ENCODE measurements at regions not wholly inside any gene's neighbourhood (a gene's known extent, or its start where the extent isn't known, plus 50 kb on each side); places are given as distances from the start of the nearest gene placed in this dataset.

GRCh38 chr2:236935083-236935482, 150.6 kb upstream of the COPS8 start:
- DNase-seq (ENCODE audit: low read depth), result no peak

- DNase-seq (ENCODE audit: low read depth), result no peak
Observed at GRCh38 chr2:236935631-236936445, 149.9 kb upstream of the COPS8 start.

DNA sequence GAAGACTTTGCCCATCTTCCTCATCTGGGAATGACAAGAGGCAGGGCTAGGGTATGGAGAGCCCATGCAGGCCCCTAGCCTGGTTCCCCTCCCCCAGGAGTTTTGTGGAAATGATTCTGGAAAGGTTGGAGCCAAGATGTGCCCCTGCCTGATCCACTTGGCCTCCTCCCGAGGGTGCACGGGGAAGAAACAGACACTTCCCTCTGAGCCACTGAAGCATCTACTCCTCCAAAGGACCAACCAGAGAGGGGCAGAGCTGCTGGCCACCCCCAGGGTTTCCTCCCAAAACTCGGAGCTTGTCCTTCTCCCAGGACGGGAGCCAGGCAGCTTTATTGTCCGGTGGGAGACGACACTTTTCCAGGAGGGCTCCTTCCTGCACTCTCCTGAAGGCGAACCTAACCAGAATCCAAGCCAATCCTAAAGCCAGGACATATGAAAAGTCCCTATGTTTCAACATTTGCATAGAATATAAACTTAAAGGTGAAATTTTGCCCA, 149.2 kb upstream of the COPS8 start:
- no peak for DNase-seq (ENCODE audit: low read depth)

DNA sequence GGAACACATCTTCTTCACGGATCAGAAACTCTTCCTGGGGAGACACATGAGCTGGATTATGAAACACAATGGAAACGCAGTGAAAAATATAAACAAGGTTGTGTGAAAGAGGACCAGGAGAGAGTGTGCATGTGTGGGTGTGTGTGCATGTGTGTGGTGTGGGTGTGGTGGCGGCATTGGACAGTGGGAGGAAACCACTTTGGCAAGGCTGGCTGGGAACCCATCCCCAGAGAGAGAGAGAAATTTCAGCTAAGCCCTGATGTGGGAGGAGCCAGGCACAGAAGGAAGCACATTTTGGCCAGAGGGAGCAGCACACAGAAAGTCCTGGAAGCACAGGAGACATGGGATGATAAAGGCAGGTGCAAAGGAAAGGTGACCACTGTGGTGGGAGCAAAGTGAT, 147.6 kb upstream of the COPS8 start:
- DNase-seq (ENCODE audit: low read depth), result no peak

DNA sequence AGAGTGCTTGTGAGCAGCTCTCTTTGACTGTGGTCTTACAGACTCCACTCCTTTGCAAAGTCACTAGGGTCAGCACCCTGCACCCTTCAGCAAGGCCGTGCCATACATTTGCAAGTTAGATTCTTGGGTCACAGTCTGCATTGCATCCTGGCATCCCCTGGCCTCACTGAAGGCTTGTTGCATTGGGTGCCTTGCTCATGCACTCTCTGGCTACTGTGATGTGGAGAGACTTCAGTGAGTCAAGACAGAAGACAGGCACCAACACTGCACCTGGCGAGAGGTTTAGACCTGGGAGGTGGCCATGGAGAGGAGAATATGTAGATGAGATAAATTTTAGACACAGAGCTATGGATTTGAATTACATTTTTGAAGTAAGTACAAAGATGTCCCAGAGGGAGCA, 146.4 kb upstream of the COPS8 start:
- DNase-seq (ENCODE audit: low read depth), result no peak

DNA sequence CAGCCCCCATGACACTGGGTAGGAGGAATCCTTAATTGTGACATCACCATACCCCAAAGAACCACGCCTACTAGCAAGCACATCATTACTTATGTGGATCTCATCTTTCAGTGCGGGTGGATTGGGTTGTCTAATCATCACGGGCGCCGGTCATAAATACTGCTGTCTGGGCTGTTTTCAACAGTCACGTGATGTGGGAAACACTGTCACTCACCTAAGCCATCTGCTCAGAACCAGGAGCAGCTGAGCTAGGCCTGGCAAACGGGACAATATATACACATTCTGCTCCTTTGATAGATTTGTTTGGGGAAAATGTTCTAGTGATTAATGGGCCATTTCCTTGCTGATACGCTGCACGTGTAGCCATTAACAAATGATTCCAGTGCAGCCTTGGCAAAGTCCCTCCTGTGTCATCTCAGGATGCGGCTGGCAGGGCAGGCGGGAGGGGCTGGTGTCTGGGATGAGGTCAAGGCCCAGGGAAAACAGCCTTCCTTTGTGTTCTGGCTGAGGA, 145.9 kb upstream of the COPS8 start:
- peak; percentile 8 for DNase-seq (ENCODE audit: low read depth)

DNA sequence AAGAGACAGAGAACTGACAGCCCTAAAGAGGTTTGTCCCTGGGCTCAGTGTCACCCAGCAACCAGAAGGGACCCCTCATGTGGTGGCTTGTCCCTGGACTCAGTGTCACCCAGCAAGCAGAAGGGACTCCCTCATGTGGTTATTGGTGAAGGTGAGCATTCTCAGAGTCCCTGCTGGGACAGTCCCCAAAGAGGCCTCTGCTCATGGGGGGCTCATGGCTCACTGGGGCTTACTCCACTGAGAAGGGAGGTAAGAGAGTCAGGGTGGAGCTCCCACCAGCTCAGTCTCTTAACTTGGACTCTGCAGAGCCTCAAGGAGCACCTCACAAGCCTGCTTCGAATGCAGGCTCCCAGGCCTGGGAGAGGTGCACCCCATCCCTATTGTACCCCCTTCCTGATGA, 145.2 kb upstream of the COPS8 start:
- no peak for DNase-seq (ENCODE audit: low read depth)

- DNase-seq (ENCODE audit: low read depth), result no peak
Observed at GRCh38 chr2:236940916-236941520, 144.7 kb upstream of the COPS8 start.

- no peak for DNase-seq (ENCODE audit: low read depth)
Observed at GRCh38 chr2:236941551-236941950, 144.1 kb upstream of the COPS8 start.

DNA sequence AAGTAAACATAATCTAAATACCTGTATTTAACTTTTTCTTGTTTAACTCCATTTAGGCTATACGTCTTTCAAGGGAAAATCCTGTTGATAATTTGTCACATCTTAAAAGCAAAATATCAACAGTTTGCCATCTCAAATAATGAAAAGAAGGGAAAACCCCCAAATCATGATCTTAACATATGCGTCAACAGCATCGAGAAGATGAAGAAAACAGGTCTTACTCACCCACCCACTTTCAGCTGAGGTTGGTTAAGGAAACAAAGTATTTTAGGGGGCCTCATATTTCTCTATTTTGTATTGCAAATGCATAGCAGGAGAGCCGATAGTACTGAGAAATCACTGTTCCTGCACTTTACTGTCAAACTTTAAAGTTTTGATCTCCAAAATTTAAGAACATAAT, 143.1 kb upstream of the COPS8 start:
- DNase-seq (ENCODE audit: low read depth), result no peak

DNA sequence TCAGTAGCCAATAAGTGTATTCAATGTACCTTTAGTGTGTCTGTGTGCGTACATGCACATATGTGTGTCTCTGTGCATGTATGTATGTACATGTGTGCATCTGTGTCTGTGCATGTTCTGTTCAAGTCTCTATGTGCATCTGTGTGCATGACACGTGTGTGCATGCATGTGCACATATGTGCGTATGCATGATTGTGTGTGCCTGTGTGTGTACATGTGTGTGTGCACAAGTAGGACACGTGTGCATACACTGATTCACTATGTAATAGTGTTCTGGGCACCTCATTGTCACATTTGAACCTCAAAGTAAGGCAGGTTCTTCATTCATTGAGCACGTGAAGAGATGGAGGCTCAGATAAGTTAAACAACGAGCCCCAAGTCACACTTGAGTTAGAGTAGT, 142.6 kb upstream of the COPS8 start:
- no peak for DNase-seq (ENCODE audit: low read depth)

- no peak for DNase-seq (ENCODE audit: low read depth)
Observed at GRCh38 chr2:236943841-236944513, 141.7 kb upstream of the COPS8 start.

DNA sequence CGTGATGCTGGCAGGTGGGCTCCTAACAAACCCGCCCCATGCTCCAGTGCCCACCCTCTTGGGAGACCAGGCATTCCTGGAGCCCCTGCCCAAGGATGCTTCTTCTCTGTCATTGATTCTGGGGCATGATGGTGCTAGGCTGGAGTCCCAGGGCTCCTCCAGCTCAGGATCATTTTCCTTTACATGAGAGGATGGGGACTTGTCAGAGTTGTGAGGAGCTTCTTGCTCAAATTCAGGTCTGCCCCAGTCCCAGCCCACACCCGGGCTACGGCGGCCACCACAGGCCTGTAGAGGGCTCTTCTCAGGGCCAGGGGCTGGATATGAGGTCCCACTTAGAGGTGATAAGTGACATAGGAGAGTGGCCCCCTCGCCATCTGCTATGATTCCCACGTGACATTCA, 141.1 kb upstream of the COPS8 start:
- no peak for DNase-seq (ENCODE audit: low read depth)

DNA sequence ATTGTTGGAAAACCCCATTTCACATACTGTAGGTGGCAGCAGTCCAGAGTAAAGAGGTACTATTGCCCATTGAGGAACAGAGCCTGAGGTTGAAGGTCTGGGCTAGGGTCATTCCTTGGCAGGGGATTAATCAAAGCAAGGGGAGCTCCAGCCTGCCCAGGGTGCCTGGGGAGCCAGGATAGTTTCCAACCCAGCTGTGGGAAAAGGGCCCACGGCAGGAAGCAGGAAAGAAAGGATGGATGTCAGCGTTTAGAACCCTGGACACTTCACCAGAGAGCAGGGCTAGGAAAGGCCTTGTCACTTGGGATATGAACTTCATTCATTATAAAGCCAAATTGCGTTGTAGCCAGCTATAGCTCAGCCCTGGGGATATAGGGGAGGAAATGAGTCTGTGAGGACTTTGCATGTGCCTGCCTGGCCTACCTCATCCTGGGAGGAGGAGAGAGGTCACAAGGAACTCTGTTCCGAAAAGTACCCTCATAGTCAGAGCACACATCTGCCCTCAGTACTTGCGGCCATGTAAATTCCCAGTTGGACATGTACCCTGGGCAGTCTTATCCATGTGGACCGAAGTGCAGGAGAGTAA, 140.2 kb upstream of the COPS8 start:
- DNase-seq (ENCODE audit: low read depth), result no peak

GRCh38 chr2:236946871-236947270, 138.8 kb upstream of the COPS8 start:
- no peak for DNase-seq (ENCODE audit: low read depth)

GRCh38 chr2:236947294-236947693, 138.4 kb upstream of the COPS8 start:
- DNase-seq (ENCODE audit: low read depth), result no peak

- no peak for DNase-seq (ENCODE audit: low read depth)
Observed at GRCh38 chr2:236947896-236948295, 137.8 kb upstream of the COPS8 start.

- no peak for DNase-seq (ENCODE audit: low read depth)
Observed at GRCh38 chr2:236949089-236949905, 136.4 kb upstream of the COPS8 start.

DNA sequence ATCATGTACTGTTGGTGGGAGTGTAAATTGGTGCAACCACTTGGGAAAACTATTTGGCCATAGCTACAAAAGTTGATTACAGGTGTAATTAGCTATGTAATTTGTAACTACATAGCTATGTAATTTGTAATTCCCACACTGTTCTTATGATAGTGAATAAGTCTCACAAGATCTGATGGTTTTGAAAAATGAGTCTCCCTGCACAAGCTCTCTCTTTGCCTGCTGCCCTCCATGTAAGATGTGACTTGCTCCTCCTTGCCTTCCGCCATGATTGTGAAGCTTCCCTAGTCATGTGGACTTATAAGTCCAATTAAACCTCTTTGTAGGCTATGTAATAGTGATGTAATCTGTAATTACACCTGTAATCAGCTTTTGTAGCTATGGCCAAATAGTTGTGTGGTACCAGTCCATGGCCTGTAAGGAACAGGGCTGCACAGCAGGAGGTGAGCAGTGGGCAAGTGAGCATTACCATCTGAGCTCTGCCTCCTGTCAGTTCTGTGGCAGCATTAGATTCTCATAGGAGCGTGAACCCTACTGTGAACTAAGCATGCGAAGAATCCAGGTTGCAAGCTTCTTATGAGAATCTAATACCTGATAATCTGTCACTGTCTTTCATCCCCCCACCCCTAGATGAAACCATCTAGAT, 133.7 kb upstream of the COPS8 start:
- no peak for DNase-seq (ENCODE audit: low read depth)

DNA sequence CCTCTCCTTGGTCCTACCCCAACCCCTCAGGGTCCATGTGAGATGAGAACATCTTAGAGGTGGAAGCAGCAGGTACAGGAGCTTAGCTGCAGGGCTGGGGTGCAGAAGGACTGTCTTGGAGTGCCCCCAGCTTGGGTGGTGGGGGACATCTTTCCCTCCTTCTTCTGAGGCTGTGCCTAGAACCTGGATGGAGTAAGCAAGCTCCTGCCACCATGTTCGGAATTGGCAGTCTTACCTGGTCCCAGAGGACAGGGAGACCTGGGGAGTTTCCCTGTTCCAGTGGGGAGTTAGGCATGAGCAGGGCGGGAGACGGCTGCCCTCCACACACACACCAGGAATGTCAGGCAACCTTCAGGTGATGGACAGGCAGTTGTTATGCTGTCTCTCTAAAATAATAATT, 131.0 kb upstream of the COPS8 start:
- no peak for DNase-seq (ENCODE audit: low read depth)

DNA sequence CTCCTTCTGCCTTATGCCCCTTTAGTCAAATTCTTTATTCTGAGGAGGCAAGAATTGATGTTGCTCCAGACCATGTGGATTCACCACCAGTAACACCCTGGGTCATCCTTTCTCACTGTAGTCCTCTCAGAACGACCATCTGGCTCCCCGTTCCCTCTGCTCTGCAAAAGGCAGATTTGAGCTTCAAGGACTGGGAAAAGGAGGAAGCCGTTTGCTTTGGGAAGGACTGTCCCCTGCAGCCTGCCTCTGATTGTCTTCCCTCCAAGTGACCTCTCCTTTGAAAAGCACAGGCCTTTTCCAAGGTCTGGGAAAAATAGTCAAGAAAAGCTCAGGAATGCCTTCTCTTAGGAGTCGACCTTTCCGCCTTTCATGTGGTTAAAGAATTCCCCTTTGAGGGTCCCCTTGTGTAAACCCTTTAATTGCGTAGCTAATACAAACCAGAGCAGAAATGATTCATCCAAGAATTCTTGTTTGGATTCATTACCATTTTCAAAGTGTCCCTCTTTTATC, 130.1 kb upstream of the COPS8 start:
- DNase-seq (ENCODE audit: low read depth), result peak; percentile 6

All from EH (cell line).